ENCODE measurements at regions not wholly inside any gene's neighbourhood (a gene's known extent, or its start where the extent isn't known, plus 50 kb on each side); places are given as distances from the start of the nearest gene placed in this dataset.

GRCh38 chr13:74675972-74676371 lies 541.8 kb upstream of the KLF12 start:
- Histone ChIP-seq H3K27me3 (no peaks in the 10 kb centered on the region), H3K36me3 (no peaks in the 10 kb centered on the region), H3K4me1 (ENCODE audit: control insufficient read depth in 1 of 2, insufficient read depth in 1 of 2, low read depth in 1 of 2, low read length in 1 of 2) (no peaks in the 10 kb centered on the region), H3K27ac (no peak overlapping the region), H3K9me3 (no peaks in the 10 kb centered on the region), H3K4me3 (ENCODE audit: low read depth in 1 of 2, low read length in 1 of 2) (no peak overlapping the region)
- TF ChIP-seq CTCF (IDR thresholded peaks at IDR 0.05) = no peak

- no peak for TF ChIP-seq CTCF (IDR thresholded peaks at IDR 0.05)
- no peak overlapping the region for H3K4me3 ChIP-seq (ENCODE audit: low read depth in 1 of 2, low read length in 1 of 2)
- H3K9me3 ChIP-seq = no peaks in the 10 kb centered on the region
- H3K27me3 ChIP-seq = no peaks in the 10 kb centered on the region
- H3K4me1 ChIP-seq (ENCODE audit: control insufficient read depth in 1 of 2, insufficient read depth in 1 of 2, low read depth in 1 of 2, low read length in 1 of 2) = no peaks in the 10 kb centered on the region
- no peaks in the 10 kb centered on the region for H3K36me3 ChIP-seq
- H3K27ac ChIP-seq = no peak overlapping the region
Measured at GRCh38 chr13:74675182-74675581, 541.0 kb upstream of the KLF12 start.

- Histone ChIP-seq H3K9me3 (no peaks in the 10 kb centered on the region), H3K27me3 (no peaks in the 10 kb centered on the region), H3K36me3 (no peaks in the 10 kb centered on the region), H3K4me3 (ENCODE audit: low read depth in 1 of 2, low read length in 1 of 2) (no peak overlapping the region), H3K4me1 (ENCODE audit: control insufficient read depth in 1 of 2, insufficient read depth in 1 of 2, low read depth in 1 of 2, low read length in 1 of 2) (no peaks in the 10 kb centered on the region), H3K27ac (no peak overlapping the region)
- TF ChIP-seq CTCF (IDR thresholded peaks at IDR 0.05) = no peak
Measured at GRCh38 chr13:74674720-74675119, 540.5 kb upstream of the KLF12 start.

- Histone ChIP-seq H3K27me3 (no peaks in the 10 kb centered on the region), H3K27ac (no peak overlapping the region), H3K4me3 (ENCODE audit: low read depth in 1 of 2, low read length in 1 of 2) (no peak overlapping the region), H3K4me1 (ENCODE audit: control insufficient read depth in 1 of 2, insufficient read depth in 1 of 2, low read depth in 1 of 2, low read length in 1 of 2) (no peaks in the 10 kb centered on the region), H3K9me3 (no peaks in the 10 kb centered on the region), H3K36me3 (no peaks in the 10 kb centered on the region)
- no peak for TF ChIP-seq CTCF (IDR thresholded peaks at IDR 0.05)
Measured at GRCh38 chr13:74669149-74669548, 534.9 kb upstream of the KLF12 start.

- no peaks in the 10 kb centered on the region for H3K27me3 ChIP-seq
- H3K4me3 ChIP-seq (ENCODE audit: low read depth in 1 of 2, low read length in 1 of 2) = no peak overlapping the region
- H3K36me3 ChIP-seq = no peaks in the 10 kb centered on the region
- H3K9me3 ChIP-seq = no peaks in the 10 kb centered on the region
- H3K27ac ChIP-seq = no peak overlapping the region
- no peak for TF ChIP-seq CTCF (IDR thresholded peaks at IDR 0.05)
- H3K4me1 ChIP-seq (ENCODE audit: control insufficient read depth in 1 of 2, insufficient read depth in 1 of 2, low read depth in 1 of 2, low read length in 1 of 2) = no peaks in the 10 kb centered on the region
Measured at GRCh38 chr13:74667656-74668203, 533.5 kb upstream of the KLF12 start.

GRCh38 chr13:74662905-74663304 lies 528.7 kb upstream of the KLF12 start:
- no peak for TF ChIP-seq CTCF (IDR thresholded peaks at IDR 0.05)
- Histone ChIP-seq H3K4me1 (ENCODE audit: control insufficient read depth in 1 of 2, insufficient read depth in 1 of 2, low read depth in 1 of 2, low read length in 1 of 2) (no peaks in the 10 kb centered on the region), H3K36me3 (no peaks in the 10 kb centered on the region), H3K4me3 (ENCODE audit: low read depth in 1 of 2, low read length in 1 of 2) (no peak overlapping the region), H3K9me3 (no peaks in the 10 kb centered on the region), H3K27ac (no peak overlapping the region), H3K27me3 (no peaks in the 10 kb centered on the region)
